PC-3 (cell line): ENCODE measurements at regions not wholly inside any gene's neighbourhood (a gene's known extent, or its start where the extent isn't known, plus 50 kb on each side); places are given as distances from the start of the nearest gene placed in this dataset.

ENCODE experiments used
- ATAC-seq: fragments of 200-7000 bp; cut with Tn5 transposase; 2 replicates; pipeline ENCODE4 v1.9.1; 2020; ENCODE audit warnings: mild to moderate bottlenecking, moderate library complexity
- BruUV-seq: library from RNA; stranded (reverse); fragments of 400-500 nt; replicated peaks from 2 replicates; lab custom pipeline; 2021; lab: Mats Ljungman, UMichigan
- CTCF ChIA-PET: fragments of 300-600 bp; sonication (Branson Sonifier 250); formaldehyde crosslinking; loops from one replicate; lab custom pipeline; 2022; ENCODE audit warnings: antibody characterized with exemption; lab: Charles Lee
- POLR2A ChIA-PET: fragments of 300-600 bp; sonication (Branson Sonifier 250); formaldehyde crosslinking; loops from one replicate; lab custom pipeline; 2022; ENCODE audit warnings: antibody characterized with exemption; ENCODE audit not compliant: unreplicated experiment; lab: Charles Lee
- DNase-seq: peaks from one replicate; pipeline ENCODE4 v3.0.0-alpha.2; 2015
- H2AFZ ChIP-seq: fragments of 300-600 bp; sonication (generic); 2 replicates; pipeline ENCODE4 v1.6.0; 2016; ENCODE audit warnings: antibody characterized with exemption, low read length
- H3F3A ChIP-seq: fragments of 300-600 bp; sonication (generic); one replicate; pipeline ENCODE4 v1.6.0; 2017; ENCODE audit warnings: antibody characterized with exemption, low read length, control low read depth, mild to moderate bottlenecking; ENCODE audit not compliant: unreplicated experiment
- H3K27ac ChIP-seq: fragments of 300-600 bp; sonication (generic); 2 replicates; pipeline ENCODE4 v1.5.1; 2016; ENCODE audit warnings: mild to moderate bottlenecking, low read length
- H3K27me3 ChIP-seq: fragments of 300-600 bp; sonication (generic); 2 replicates; pipeline ENCODE4 v1.6.1; 2016; ENCODE audit warnings: low read length, mixed read lengths
- H3K36me3 ChIP-seq: fragments of 300-600 bp; sonication (generic); 2 replicates; pipeline ENCODE4 v1.6.1; 2016; ENCODE audit warnings: low read depth, mixed run types, low read length, mixed read lengths
- H3K4me1 ChIP-seq: fragments of 300-600 bp; sonication (generic); 2 replicates; pipeline ENCODE4 v1.5.1; 2016; ENCODE audit warnings: low read length; ENCODE audit not compliant: insufficient read depth
- H3K4me2 ChIP-seq: fragments of 300-600 bp; sonication (generic); 2 replicates; pipeline ENCODE4 v1.6.0; 2016; ENCODE audit warnings: low read length
- H3K4me3 ChIP-seq: fragments of 300-600 bp; sonication (generic); 2 replicates; pipeline ENCODE4 v1.5.1; 2016; ENCODE audit warnings: mild to moderate bottlenecking, low read length, mixed read lengths
- H3K79me2 ChIP-seq: fragments of 300-600 bp; sonication (generic); 2 replicates; pipeline ENCODE4 v1.6.1; 2017; ENCODE audit warnings: low read length, mixed read lengths
- H3K9ac ChIP-seq: fragments of 300-600 bp; sonication (generic); 2 replicates; pipeline ENCODE4 v1.6.0; 2016; ENCODE audit warnings: mild to moderate bottlenecking, low read length
- H3K9me2 ChIP-seq: fragments of 300-600 bp; sonication (generic); replicated peaks from 2 replicates; pipeline ENCODE4 v1.6.1; 2016; ENCODE audit warnings: mixed run types, low read length, mixed read lengths
- H3K9me3 ChIP-seq: fragments of 300-600 bp; sonication (generic); 2 replicates; pipeline ENCODE4 v1.6.1; 2016; ENCODE audit warnings: low read length, mixed read lengths
- H4K20me1 ChIP-seq: fragments of 300-600 bp; sonication (generic); 2 replicates; pipeline ENCODE4 v1.6.1; 2016; ENCODE audit warnings: low read length, mixed read lengths
- EZH2 ChIP-seq: fragments of 300-600 bp; sonication (generic); IDR thresholded peaks from one replicate; pipeline ENCODE4 v1.6.1; 2017; ENCODE audit warnings: antibody characterized with exemption, mild to moderate bottlenecking, low read length; ENCODE audit not compliant: unreplicated experiment
- EZH2phosphoT487 ChIP-seq: fragments of 300-600 bp; sonication (generic); IDR thresholded peaks from 2 replicates; pipeline ENCODE4 v1.6.1; 2018; ENCODE audit warnings: mild to moderate bottlenecking, antibody characterized with exemption, low read length, borderline replicate concordance
- intact Hi-C: fragments of 100-400 bp; cut with micrococcal nuclease; formaldehyde crosslinking; loops from 2 replicates; pipeline ENCODE4 v1.9.0; 2023
- TF ChIP-seq, protein P1 (sequence below): fragments of 300-600 bp; sonication (generic); conservative IDR thresholded peaks from 2 replicates; pipeline ENCODE4 v1.5.1; 2017; ENCODE audit warnings: antibody characterized with exemption, low read depth, mild to moderate bottlenecking, low read length

DNA sequence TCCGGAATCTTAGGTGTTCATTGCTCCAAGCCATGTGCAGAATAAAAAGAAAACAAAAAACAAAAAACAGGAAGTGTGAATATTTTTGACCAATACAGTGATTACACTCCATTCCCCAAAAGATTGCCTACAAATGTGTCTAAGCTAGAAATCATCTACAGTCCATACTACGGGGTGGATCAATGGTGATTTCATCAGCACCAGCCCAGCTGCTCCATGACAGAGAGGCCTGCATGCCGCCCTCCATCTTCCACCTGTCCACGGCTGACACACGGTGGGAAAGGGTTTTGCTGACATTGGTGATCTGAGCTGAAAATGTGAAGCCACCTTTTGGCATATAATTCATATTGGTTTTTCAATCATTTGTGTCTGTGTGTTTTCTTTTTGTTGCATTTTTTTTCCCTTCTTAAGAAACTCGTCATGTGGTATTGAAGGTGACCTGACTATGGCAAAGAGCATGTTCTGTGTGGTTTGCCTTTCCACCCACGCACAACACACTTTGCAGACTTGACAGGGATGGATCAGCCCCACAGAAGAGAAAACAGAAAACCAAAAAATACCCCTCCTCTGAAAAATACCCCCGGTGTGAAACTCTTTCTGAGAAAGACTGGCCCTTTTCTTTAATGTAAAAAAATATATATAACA, 533.1 kb downstream of the RNF144A start:
- BruUV-seq, result no TSS peak
- Histone ChIP-seq H3K4me3 (no peak overlapping the region), H3K27ac (no peak overlapping the region), H3K79me2 (no peaks in the 10 kb centered on the region), H4K20me1 (no peaks in the 10 kb centered on the region), H3K36me3 (no peaks in the 10 kb centered on the region), H3K9me3 (no peaks in the 10 kb centered on the region), H3K4me1 (no peaks in the 10 kb centered on the region), H3F3A (no peaks in the 10 kb centered on the region), H2AFZ (no peak overlapping the region), H3K9me2 (no peaks in the 10 kb centered on the region), H3K27me3 (no peaks in the 10 kb centered on the region), H3K9ac (no peak overlapping the region), H3K4me2 (no peak overlapping the region)
- ATAC-seq (no peak), DNase-seq (no peak)
- CTCF ChIA-PET, result no interaction called here
- intact Hi-C loops, result no loop called here
- TF ChIP-seq EZH2 (no peak), EZH2phosphoT487 (no peak)
- TF ChIP-seq, protein P1, sequence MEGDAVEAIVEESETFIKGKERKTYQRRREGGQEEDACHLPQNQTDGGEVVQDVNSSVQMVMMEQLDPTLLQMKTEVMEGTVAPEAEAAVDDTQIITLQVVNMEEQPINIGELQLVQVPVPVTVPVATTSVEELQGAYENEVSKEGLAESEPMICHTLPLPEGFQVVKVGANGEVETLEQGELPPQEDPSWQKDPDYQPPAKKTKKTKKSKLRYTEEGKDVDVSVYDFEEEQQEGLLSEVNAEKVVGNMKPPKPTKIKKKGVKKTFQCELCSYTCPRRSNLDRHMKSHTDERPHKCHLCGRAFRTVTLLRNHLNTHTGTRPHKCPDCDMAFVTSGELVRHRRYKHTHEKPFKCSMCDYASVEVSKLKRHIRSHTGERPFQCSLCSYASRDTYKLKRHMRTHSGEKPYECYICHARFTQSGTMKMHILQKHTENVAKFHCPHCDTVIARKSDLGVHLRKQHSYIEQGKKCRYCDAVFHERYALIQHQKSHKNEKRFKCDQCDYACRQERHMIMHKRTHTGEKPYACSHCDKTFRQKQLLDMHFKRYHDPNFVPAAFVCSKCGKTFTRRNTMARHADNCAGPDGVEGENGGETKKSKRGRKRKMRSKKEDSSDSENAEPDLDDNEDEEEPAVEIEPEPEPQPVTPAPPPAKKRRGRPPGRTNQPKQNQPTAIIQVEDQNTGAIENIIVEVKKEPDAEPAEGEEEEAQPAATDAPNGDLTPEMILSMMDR, result no peak
- POLR2A ChIA-PET, result no interaction called here

DNA sequence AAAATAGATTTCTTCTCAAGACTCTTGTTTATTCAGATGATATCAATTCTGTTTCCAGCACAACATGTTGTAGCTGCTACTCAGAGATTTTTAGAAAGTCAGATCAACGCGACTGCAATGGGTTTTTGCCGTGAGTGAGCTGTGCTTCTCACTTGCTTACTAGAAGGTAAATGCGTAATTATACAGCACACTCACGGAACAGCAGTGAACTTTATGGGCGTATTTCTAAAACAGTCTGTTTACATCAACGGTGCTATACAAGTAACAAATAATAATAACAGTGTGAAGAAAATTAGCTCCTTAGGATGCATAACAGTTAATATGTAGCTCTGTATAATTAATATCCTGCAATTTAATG, 533.6 kb downstream of the RNF144A start:
- Histone ChIP-seq H3K27ac (no peak overlapping the region), H3K9me3 (no peaks in the 10 kb centered on the region), H3K36me3 (no peaks in the 10 kb centered on the region), H3K4me3 (no peak overlapping the region), H3K4me2 (no peak overlapping the region), H3K27me3 (no peaks in the 10 kb centered on the region), H4K20me1 (no peaks in the 10 kb centered on the region), H3K9me2 (no peaks in the 10 kb centered on the region), H3F3A (no peaks in the 10 kb centered on the region), H3K79me2 (no peaks in the 10 kb centered on the region), H3K4me1 (no peaks in the 10 kb centered on the region), H3K9ac (no peak overlapping the region), H2AFZ (no peak overlapping the region)
- BruUV-seq, result no TSS peak
- intact Hi-C loops, result no loop called here
- POLR2A ChIA-PET, result no interaction called here
- DNase-seq (no peak), ATAC-seq (no peak)
- CTCF ChIA-PET, result no interaction called here
- TF ChIP-seq EZH2 (no peak), EZH2phosphoT487 (no peak)
- TF ChIP-seq, protein P1, result no peak

DNA sequence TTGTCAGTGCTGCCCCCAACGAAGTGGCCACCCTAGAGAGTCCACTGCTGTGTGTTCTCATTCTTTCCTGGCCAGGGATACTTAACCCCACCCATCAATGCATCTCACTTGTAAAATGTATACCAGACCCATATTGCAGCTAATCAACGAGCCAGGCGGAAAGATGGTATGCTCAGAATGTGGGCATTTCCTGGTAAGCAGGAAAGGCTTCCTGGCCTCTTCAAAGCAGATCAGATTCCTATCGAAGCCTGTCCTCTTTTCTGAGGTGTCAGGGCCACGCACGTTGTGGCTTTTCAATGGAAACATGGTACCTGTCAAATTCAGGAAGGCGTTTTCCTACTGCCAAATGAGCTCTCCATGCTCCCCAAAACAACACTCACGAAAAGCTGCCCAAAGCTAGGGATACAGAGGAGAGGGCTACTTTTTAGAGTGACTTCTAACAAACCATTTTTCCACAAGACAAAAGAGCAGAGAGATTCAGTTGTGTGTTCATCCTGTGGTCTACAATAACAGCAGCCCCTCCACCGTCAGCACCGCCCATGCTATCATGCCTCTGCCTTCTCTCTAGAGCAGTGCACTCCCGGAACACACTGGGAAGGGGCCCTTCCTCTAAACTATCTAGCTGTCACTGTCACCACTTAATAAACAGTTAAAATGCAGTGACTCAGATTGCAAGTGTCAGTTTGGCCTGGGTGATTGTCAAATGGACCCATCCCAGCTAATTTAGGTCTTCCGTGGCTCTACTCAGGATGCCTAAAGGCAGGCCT, 535.1 kb downstream of the RNF144A start:
- ChIA-PET CTCF (no interaction called here), POLR2A (no interaction called here)
- Histone ChIP-seq H3K27ac (no peak overlapping the region), H3K9ac (no peak overlapping the region), H3K4me3 (no peak overlapping the region), H3K9me2 (no peaks in the 10 kb centered on the region), H3K27me3 (no peaks in the 10 kb centered on the region), H3K4me1 (no peaks in the 10 kb centered on the region), H3K36me3 (no peaks in the 10 kb centered on the region), H2AFZ (no peak overlapping the region), H4K20me1 (no peaks in the 10 kb centered on the region), H3F3A (no peaks in the 10 kb centered on the region), H3K9me3 (no peaks in the 10 kb centered on the region), H3K79me2 (no peaks in the 10 kb centered on the region), H3K4me2 (no peak overlapping the region)
- ATAC-seq (no peak), DNase-seq (no peak)
- BruUV-seq, result no TSS peak
- intact Hi-C loops, result no loop called here
- TF ChIP-seq, protein P1, result no peak
- TF ChIP-seq EZH2 (no peak), EZH2phosphoT487 (no peak)
